ENCODE measurements at regions not wholly inside any gene's neighbourhood (a gene's known extent, or its start where the extent isn't known, plus 50 kb on each side); places are given as distances from the start of the nearest gene placed in this dataset.
"Not testable (repeated sequence)": the region's sequence is repeated elsewhere in the genome, so short reads cannot be mapped to it uniquely, and the experiment has no call there.

DNA sequence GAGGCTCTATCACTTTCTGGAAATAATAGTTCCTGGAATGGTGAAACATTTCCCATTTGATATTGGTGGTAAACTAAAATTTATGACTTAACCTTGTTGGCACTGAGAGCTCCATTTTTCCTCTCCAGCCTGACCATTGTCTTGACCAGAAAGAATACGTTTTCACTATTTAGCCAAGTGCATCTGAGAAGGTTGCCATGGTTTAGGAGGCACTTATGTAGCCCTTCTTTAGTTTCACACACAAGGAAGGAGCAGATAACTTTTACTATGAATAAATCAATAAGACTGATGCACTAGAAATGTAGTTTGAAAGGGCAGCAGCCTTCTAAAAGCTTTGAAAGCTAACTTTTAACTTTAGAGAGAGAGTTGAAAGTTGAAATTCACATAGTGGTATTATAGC is 1045.5 kb upstream of the CDH6 start:
- H3K4me1 ChIP-seq (ENCODE audit: control insufficient read depth, insufficient read depth, low read depth, low read length): no peaks in the 10 kb centered on the region
- H2AK5ac ChIP-seq (ENCODE audit: low read length, severe bottlenecking): no peak overlapping the region
- no peak overlapping the region for H4K8ac ChIP-seq (ENCODE audit: low read length)
- H2BK15ac ChIP-seq (ENCODE audit: low read depth, poor library complexity, severe bottlenecking): no peak overlapping the region
- H3K4ac ChIP-seq (ENCODE audit: low read depth in 1 of 2, low read length in 2 of 2): no peak overlapping the region
- no peak overlapping the region for H3K4me2 ChIP-seq (ENCODE audit: low read length, poor library complexity, severe bottlenecking)
- no peak overlapping the region for H2BK12ac ChIP-seq (ENCODE audit: low read length in 2 of 2)
- H3K9ac ChIP-seq (ENCODE audit: low read length): no peak overlapping the region
- no peaks in the 10 kb centered on the region for H3K79me1 ChIP-seq (replicated peaks; ENCODE audit: low read length, poor library complexity, severe bottlenecking)
- 17% methylated on average over 1 of the region's 1 CpG for WGBS
- H3K27me3 ChIP-seq (ENCODE audit: control insufficient read depth in 1 of 2, insufficient read depth in 1 of 2, low read length in 2 of 2): no peaks in the 10 kb centered on the region
- H2AFZ ChIP-seq (ENCODE audit: low read depth, low read length): no peak overlapping the region
- no peak overlapping the region for H3K27ac ChIP-seq (ENCODE audit: low read length, poor library complexity, severe bottlenecking)
- no peak overlapping the region for H3K4me3 ChIP-seq (ENCODE audit: insufficient read depth in 1 of 2, low read depth in 1 of 2, low read length in 2 of 2)
- H3K14ac ChIP-seq (ENCODE audit: low read length in 2 of 2): no peak overlapping the region
- H2BK120ac ChIP-seq (ENCODE audit: low read depth, low read length): no peak overlapping the region
- no peak overlapping the region for H3K23ac ChIP-seq (ENCODE audit: low read length in 2 of 2)
- H4K91ac ChIP-seq (ENCODE audit: low read length): no peak overlapping the region
- no peaks in the 10 kb centered on the region for H3K36me3 ChIP-seq (ENCODE audit: control insufficient read depth in 1 of 2, insufficient read depth in 2 of 2, low read depth in 1 of 2, low read length in 2 of 2)
- no peak for DNase-seq
- H3K18ac ChIP-seq (ENCODE audit: low read depth in 1 of 2, low read length in 2 of 2): no peak overlapping the region
- no peak overlapping the region for H2BK5ac ChIP-seq (ENCODE audit: low read depth, low read length, poor library complexity, severe bottlenecking)
- H3K9me3 ChIP-seq (ENCODE audit: control insufficient read depth, low read length): peaks cover 6% of the 10 kb centered on the region

DNA sequence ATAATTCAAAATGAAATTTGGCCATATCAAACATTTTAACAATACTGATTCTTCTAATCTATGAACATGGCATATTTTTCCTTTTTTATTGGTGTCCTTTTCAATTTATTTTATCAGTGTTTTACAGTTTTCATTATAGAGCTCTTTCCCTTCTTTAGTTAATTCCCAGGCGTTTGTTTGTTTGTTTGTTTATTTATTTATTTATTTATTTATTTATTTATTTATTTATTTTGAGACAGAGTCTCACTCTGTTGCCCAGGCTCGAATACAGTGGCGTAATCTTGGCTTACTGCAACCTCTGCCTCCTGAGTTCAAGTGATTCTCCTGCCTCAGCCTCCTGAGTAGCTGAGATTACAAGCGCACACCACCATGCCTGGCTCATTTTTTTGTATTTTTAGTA is 1049.4 kb upstream of the CDH6 start:
- WGBS: 85% methylated on average over 3 of the region's 4 CpGs
- H2BK15ac ChIP-seq (ENCODE audit: low read depth, poor library complexity, severe bottlenecking); H3K79me1 ChIP-seq (replicated peaks; ENCODE audit: low read length, poor library complexity, severe bottlenecking); H3K27me3 ChIP-seq (ENCODE audit: control insufficient read depth in 1 of 2, insufficient read depth in 1 of 2, low read length in 2 of 2); H3K9ac ChIP-seq (ENCODE audit: low read length); H4K8ac ChIP-seq (ENCODE audit: low read length); DNase-seq; H3K27ac ChIP-seq (ENCODE audit: low read length, poor library complexity, severe bottlenecking); H2AFZ ChIP-seq (ENCODE audit: low read depth, low read length); H3K4me2 ChIP-seq (ENCODE audit: low read length, poor library complexity, severe bottlenecking); H3K14ac ChIP-seq (ENCODE audit: low read length in 2 of 2); H2BK120ac ChIP-seq (ENCODE audit: low read depth, low read length); H3K4me1 ChIP-seq (ENCODE audit: control insufficient read depth, insufficient read depth, low read depth, low read length); H2BK12ac ChIP-seq (ENCODE audit: low read length in 2 of 2); H3K36me3 ChIP-seq (ENCODE audit: control insufficient read depth in 1 of 2, insufficient read depth in 2 of 2, low read depth in 1 of 2, low read length in 2 of 2); H4K91ac ChIP-seq (ENCODE audit: low read length); H2AK5ac ChIP-seq (ENCODE audit: low read length, severe bottlenecking); H3K9me3 ChIP-seq (ENCODE audit: control insufficient read depth, low read length); H3K23ac ChIP-seq (ENCODE audit: low read length in 2 of 2); H3K4me3 ChIP-seq (ENCODE audit: insufficient read depth in 1 of 2, low read depth in 1 of 2, low read length in 2 of 2); H3K4ac ChIP-seq (ENCODE audit: low read depth in 1 of 2, low read length in 2 of 2); H2BK5ac ChIP-seq (ENCODE audit: low read depth, low read length, poor library complexity, severe bottlenecking); H3K18ac ChIP-seq (ENCODE audit: low read depth in 1 of 2, low read length in 2 of 2): not testable (repeated sequence)

DNA sequence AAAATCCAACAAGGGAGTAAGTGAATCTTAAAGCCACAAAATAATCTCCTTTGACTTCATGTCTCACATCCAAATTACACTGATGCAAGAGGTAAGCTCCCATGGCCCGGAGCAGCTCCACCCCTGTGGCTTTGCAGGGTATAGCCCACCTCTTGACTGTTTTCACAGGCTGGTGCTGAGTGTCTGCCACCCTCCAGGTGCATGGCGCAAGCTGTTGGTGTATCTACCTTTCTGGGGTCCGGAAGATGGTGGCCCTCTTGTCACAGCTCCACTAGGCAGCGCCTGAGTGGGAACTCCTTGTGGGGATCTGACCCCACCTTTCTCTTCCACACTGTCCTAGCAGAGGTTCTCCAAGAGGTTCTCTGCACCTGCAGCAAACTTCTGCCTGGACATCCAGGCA is 1051.1 kb upstream of the CDH6 start:
- no peak overlapping the region for H3K14ac ChIP-seq (ENCODE audit: low read length in 2 of 2)
- H3K4me3 ChIP-seq (ENCODE audit: insufficient read depth in 1 of 2, low read depth in 1 of 2, low read length in 2 of 2): no peak overlapping the region
- no peak overlapping the region for H3K27ac ChIP-seq (ENCODE audit: low read length, poor library complexity, severe bottlenecking)
- H2BK5ac ChIP-seq (ENCODE audit: low read depth, low read length, poor library complexity, severe bottlenecking): no peak overlapping the region
- H2AFZ ChIP-seq (ENCODE audit: low read depth, low read length): no peak overlapping the region
- H2BK120ac ChIP-seq (ENCODE audit: low read depth, low read length): no peak overlapping the region
- no peak overlapping the region for H3K18ac ChIP-seq (ENCODE audit: low read depth in 1 of 2, low read length in 2 of 2)
- no peak overlapping the region for H3K9ac ChIP-seq (ENCODE audit: low read length)
- no peak overlapping the region for H3K4me2 ChIP-seq (ENCODE audit: low read length, poor library complexity, severe bottlenecking)
- no peaks in the 10 kb centered on the region for H3K79me1 ChIP-seq (replicated peaks; ENCODE audit: low read length, poor library complexity, severe bottlenecking)
- peaks cover 8% of the 10 kb centered on the region for H3K9me3 ChIP-seq (ENCODE audit: control insufficient read depth, low read length)
- 56% methylated on average over 4 of the region's 4 CpGs for WGBS
- H3K36me3 ChIP-seq (ENCODE audit: control insufficient read depth in 1 of 2, insufficient read depth in 2 of 2, low read depth in 1 of 2, low read length in 2 of 2): no peaks in the 10 kb centered on the region
- no peak overlapping the region for H2BK15ac ChIP-seq (ENCODE audit: low read depth, poor library complexity, severe bottlenecking)
- no peak overlapping the region for H2AK5ac ChIP-seq (ENCODE audit: low read length, severe bottlenecking)
- no peak overlapping the region for H3K23ac ChIP-seq (ENCODE audit: low read length in 2 of 2)
- H4K8ac ChIP-seq (ENCODE audit: low read length): no peak overlapping the region
- H3K4ac ChIP-seq (ENCODE audit: low read depth in 1 of 2, low read length in 2 of 2): no peak overlapping the region
- H3K4me1 ChIP-seq (ENCODE audit: control insufficient read depth, insufficient read depth, low read depth, low read length): no peaks in the 10 kb centered on the region
- no peak overlapping the region for H2BK12ac ChIP-seq (ENCODE audit: low read length in 2 of 2)
- no peak overlapping the region for H4K91ac ChIP-seq (ENCODE audit: low read length)
- H3K27me3 ChIP-seq (ENCODE audit: control insufficient read depth in 1 of 2, insufficient read depth in 1 of 2, low read length in 2 of 2): no peaks in the 10 kb centered on the region
- no peak for DNase-seq

DNA sequence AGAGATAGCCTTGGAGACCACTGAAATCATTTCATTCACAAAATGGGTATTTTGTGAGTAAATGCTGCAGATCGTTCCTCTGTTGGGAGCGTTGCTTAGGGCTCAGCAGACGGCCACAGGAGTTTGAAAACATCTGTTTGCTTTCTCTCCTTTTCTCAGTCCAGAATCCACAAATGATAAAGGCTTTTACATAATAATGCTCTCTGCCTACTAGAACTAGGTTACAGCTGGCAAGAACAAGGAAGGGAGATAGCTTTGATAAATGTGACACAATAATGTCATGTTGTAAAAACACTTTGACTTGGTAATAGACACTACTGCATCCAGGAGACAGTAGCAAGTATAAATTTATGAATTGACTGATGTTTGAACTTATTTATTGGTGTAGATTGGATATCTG is 1072.4 kb upstream of the CDH6 start:
- Histone ChIP-seq H2BK120ac (ENCODE audit: low read depth, low read length) (no peak overlapping the region), H3K14ac (ENCODE audit: low read length in 2 of 2) (no peak overlapping the region), H3K79me1 (replicated peaks; ENCODE audit: low read length, poor library complexity, severe bottlenecking) (no peaks in the 10 kb centered on the region), H2BK5ac (ENCODE audit: low read depth, low read length, poor library complexity, severe bottlenecking) (no peak overlapping the region), H3K9ac (ENCODE audit: low read length) (no peak overlapping the region), H2AFZ (ENCODE audit: low read depth, low read length) (no peak overlapping the region), H3K4me2 (ENCODE audit: low read length, poor library complexity, severe bottlenecking) (no peak overlapping the region), H3K4me1 (ENCODE audit: control insufficient read depth, insufficient read depth, low read depth, low read length) (no peaks in the 10 kb centered on the region), H3K27me3 (ENCODE audit: control insufficient read depth in 1 of 2, insufficient read depth in 1 of 2, low read length in 2 of 2) (no peaks in the 10 kb centered on the region), H3K4ac (ENCODE audit: low read depth in 1 of 2, low read length in 2 of 2) (no peak overlapping the region), H3K36me3 (ENCODE audit: control insufficient read depth in 1 of 2, insufficient read depth in 2 of 2, low read depth in 1 of 2, low read length in 2 of 2) (no peaks in the 10 kb centered on the region), H3K18ac (ENCODE audit: low read depth in 1 of 2, low read length in 2 of 2) (no peak overlapping the region), H3K4me3 (ENCODE audit: insufficient read depth in 1 of 2, low read depth in 1 of 2, low read length in 2 of 2) (no peak overlapping the region), H3K9me3 (ENCODE audit: control insufficient read depth, low read length) (peaks cover 3% of the 10 kb centered on the region), H4K91ac (ENCODE audit: low read length) (no peak overlapping the region), H4K8ac (ENCODE audit: low read length) (no peak overlapping the region), H2BK15ac (ENCODE audit: low read depth, poor library complexity, severe bottlenecking) (no peak overlapping the region), H2AK5ac (ENCODE audit: low read length, severe bottlenecking) (no peak overlapping the region), H3K23ac (ENCODE audit: low read length in 2 of 2) (no peak overlapping the region), H2BK12ac (ENCODE audit: low read length in 2 of 2) (no peak overlapping the region), H3K27ac (ENCODE audit: low read length, poor library complexity, severe bottlenecking) (no peak overlapping the region)
- WGBS: 87% methylated on average over 2 of the region's 3 CpGs
- DNase-seq: no peak
